A549 (cell line): ENCODE measurements at regions not wholly inside any gene's neighbourhood (a gene's known extent, or its start where the extent isn't known, plus 50 kb on each side); places are given as distances from the start of the nearest gene placed in this dataset.

Experiments used
- ATAC-seq, 2 experiments: fragments of 200-7000 bp in 1 of 2; fragments of >200 bp in 1 of 2; cut with Nextera tagmentation in 1 of 2; cut with Tn5 transposase in 1 of 2; 3 replicates each; pipeline versions ENCODE4 v1.8.0 to v1.9.1; 2018 to 2020; ENCODE audit warnings: mild to moderate bottlenecking in 1 of 2, moderate library complexity in 1 of 2
- CTCF ChIA-PET: fragments of 300-600 bp; sonication (Branson Sonifier 250); formaldehyde crosslinking; extraction: SDS; loops from one replicate; lab custom pipeline; 2021; ENCODE audit warnings: antibody characterized with exemption, inconsistent platforms; lab: Yijun Ruan, JAX
- POLR2A ChIA-PET: fragments of 350-600 bp; formaldehyde crosslinking; extraction: SDS; loops from one replicate; lab custom pipeline; 2021; ENCODE audit warnings: antibody characterized with exemption, inconsistent platforms; lab: Yijun Ruan, JAX
- DNase-seq, 2 experiments: peaks; one replicate each; pipeline versions ENCODE4 v3.0.0 to v3.0.0-alpha.2; 2011 to 2016; ENCODE audit warnings: low read depth in 1 of 2, low spot score in 1 of 2
- FAIRE-seq: peaks from 2 replicates; lab custom pipeline; 2011; peaks lifted over from hg19 to GRCh38; lab: Jason Lieb, UNC
- H3K27ac ChIP-seq, 2 experiments: fragments of >200 bp; sonication (Bioruptor Twin); formaldehyde crosslinking; 3 replicates each; pipeline ENCODE4 v1.5.1; 2016 to 2017
- H3K4me1 ChIP-seq: fragments of >200 bp; sonication (Bioruptor Twin); formaldehyde crosslinking; 3 replicates; pipeline ENCODE4 v1.6.1; 2016
- H3K4me2 ChIP-seq: fragments of >200 bp; sonication (Bioruptor Twin); formaldehyde crosslinking; 3 replicates; pipeline ENCODE4 v1.6.1; 2016
- H3K4me3 ChIP-seq: fragments of >200 bp; sonication (Bioruptor Twin); formaldehyde crosslinking; 3 replicates; pipeline ENCODE4 v1.5.1; 2016
- H3K9me3 ChIP-seq: fragments of >200 bp; sonication (Bioruptor Twin); formaldehyde crosslinking; 3 replicates; pipeline ENCODE4 v1.6.1; 2016
- BCL3 ChIP-seq: fragments of >200 bp; sonication (Bioruptor Twin); formaldehyde crosslinking; IDR thresholded peaks from 3 replicates; pipeline ENCODE4 v1.6.1; 2016
- BHLHE40 ChIP-seq: IDR thresholded peaks from 2 replicates; pipeline ENCODE4 v1.6.1; 2012; ENCODE audit warnings: low read depth, low read length, inconsistent platforms
- CBX2 ChIP-seq: fragments of 200-600 bp; sonication (generic); IDR thresholded peaks from 2 replicates; pipeline ENCODE4 v1.6.1; 2016; ENCODE audit warnings: low read depth, mild to moderate bottlenecking, borderline replicate concordance
- CBX8 ChIP-seq: fragments of 200-600 bp; sonication (generic); IDR thresholded peaks from 2 replicates; pipeline ENCODE4 v1.6.1; 2016
- CHD4 ChIP-seq: fragments of 200-600 bp; sonication (generic); IDR thresholded peaks from 2 replicates; pipeline ENCODE4 v1.6.1; 2016; ENCODE audit warnings: antibody characterized with exemption, mild to moderate bottlenecking, borderline replicate concordance
- CTCF ChIP-seq: fragments of >200 bp; sonication (Bioruptor Twin); formaldehyde crosslinking; IDR thresholded peaks from 3 replicates; pipeline ENCODE4 v1.5.1; 2016
- EHF ChIP-seq: fragments of 250-450 bp; sonication (Bioruptor Pico); IDR thresholded peaks from 2 replicates; pipeline ENCODE4 v1.5.0; 2020; ENCODE audit warnings: mild to moderate bottlenecking
- EHMT2 ChIP-seq: fragments of 200-600 bp; sonication (generic); IDR thresholded peaks from 2 replicates; pipeline ENCODE4 v1.6.1; 2016; ENCODE audit warnings: antibody characterized with exemption, low read depth, mild to moderate bottlenecking, moderate library complexity
- ELK1 ChIP-seq: fragments of 150-350 bp; IDR thresholded peaks from 2 replicates; pipeline ENCODE4 v1.6.1; 2014; ENCODE audit warnings: low read depth, mild to moderate bottlenecking, low read length
- ESRRA ChIP-seq: fragments of 150-350 bp; IDR thresholded peaks from 2 replicates; pipeline ENCODE4 v1.6.1; 2014; ENCODE audit warnings: mild to moderate bottlenecking, low read length, borderline replicate concordance
- FOSB ChIP-seq: fragments of 250-450 bp; sonication (Bioruptor Pico); IDR thresholded peaks from 2 replicates; pipeline ENCODE4 v1.5.0; 2020; ENCODE audit warnings: mild to moderate bottlenecking, moderate library complexity
- HDAC2 ChIP-seq: fragments of 200-600 bp; sonication (generic); IDR thresholded peaks from 2 replicates; pipeline ENCODE4 v1.6.1; 2016
- HES2 ChIP-seq: fragments of >200 bp; sonication (Bioruptor Twin); formaldehyde crosslinking; IDR thresholded peaks from 2 replicates; pipeline ENCODE4 v1.6.1; 2016
- HMGXB4 ChIP-seq: fragments of 250-450 bp; sonication (Bioruptor Pico); IDR thresholded peaks from 2 replicates; pipeline ENCODE4 v1.5.0; 2021; ENCODE audit warnings: mild to moderate bottlenecking, moderate library complexity, borderline replicate concordance
- KDM5A ChIP-seq: fragments of 200-600 bp; sonication (generic); IDR thresholded peaks from 2 replicates; pipeline ENCODE4 v1.6.1; 2016; ENCODE audit warnings: antibody characterized with exemption, mild to moderate bottlenecking
- NPAS2 ChIP-seq: fragments of 250-450 bp; sonication (Bioruptor Pico); IDR thresholded peaks from 2 replicates; pipeline ENCODE4 v1.8.0; 2022; ENCODE audit warnings: mild to moderate bottlenecking, moderate library complexity, borderline replicate concordance
- PBX3 ChIP-seq: IDR thresholded peaks from 2 replicates; pipeline ENCODE4 v1.6.1; 2012
- PHF8 ChIP-seq: fragments of 200-600 bp; sonication (generic); IDR thresholded peaks from 2 replicates; pipeline ENCODE4 v1.6.1; 2016; ENCODE audit warnings: low read depth, mild to moderate bottlenecking, antibody characterized with exemption, moderate library complexity, borderline replicate concordance
- RCOR1 ChIP-seq: fragments of 150-350 bp; IDR thresholded peaks from 2 replicates; pipeline ENCODE4 v1.6.1; 2014; ENCODE audit warnings: antibody characterized with exemption, low read length, low read depth
- REST ChIP-seq: fragments of 200-600 bp; sonication (generic); IDR thresholded peaks from 2 replicates; pipeline ENCODE4 v1.6.1; 2016; ENCODE audit warnings: antibody characterized with exemption, mild to moderate bottlenecking, moderate library complexity
- RFX5 ChIP-seq: fragments of 450-650 bp; IDR thresholded peaks from 2 replicates; pipeline ENCODE4 v1.7.1; 2014; ENCODE audit warnings: antibody characterized with exemption, mild to moderate bottlenecking, moderate library complexity
- RNF2 ChIP-seq: fragments of 200-600 bp; sonication (generic); IDR thresholded peaks from 2 replicates; pipeline ENCODE4 v1.6.1; 2016; ENCODE audit warnings: low read depth, mild to moderate bottlenecking, antibody characterized with exemption, moderate library complexity, borderline replicate concordance
- TP53 ChIP-seq: fragments of 250-450 bp; sonication (Bioruptor Pico); IDR thresholded peaks from 2 replicates; pipeline ENCODE4 v1.5.0; 2021; ENCODE audit warnings: mild to moderate bottlenecking, moderate library complexity
- USF2 ChIP-seq: fragments of 450-650 bp; IDR thresholded peaks from 2 replicates; pipeline ENCODE4 v1.6.1; 2014; ENCODE audit warnings: antibody characterized with exemption
- ZFP36 ChIP-seq: fragments of 450-650 bp; IDR thresholded peaks from 2 replicates; pipeline ENCODE4 v1.6.1; 2014; ENCODE audit warnings: borderline replicate concordance; ENCODE audit not compliant: partially characterized antibody
- ZNF302 ChIP-seq: fragments of 250-450 bp; sonication (Bioruptor Pico); IDR thresholded peaks from 2 replicates; pipeline ENCODE4 v1.9.0; 2021; ENCODE audit warnings: inconsistent platforms, mild to moderate bottlenecking, moderate library complexity
- ZSCAN20 ChIP-seq: fragments of 250-450 bp; sonication (Bioruptor Pico); IDR thresholded peaks from 2 replicates; pipeline ENCODE4 v1.8.0; 2022; ENCODE audit warnings: mild to moderate bottlenecking, moderate library complexity
- WGBS: methylation state at CpG from one replicate; pipeline ENCODE4 v1.1.6; 2017; ENCODE audit errors: missing lambda C conversion rate; 5-methylcytosine and 5-hydroxymethylcytosine counted together

- Histone ChIP-seq H3K4me2 (no peak overlapping the region), H3K27ac (no peak overlapping the region)
- no peak for DNase-seq
- 67% methylated on average over 1 of the region's 1 CpG for WGBS
- ATAC-seq: no peak
- no peak for TF ChIP-seq NPAS2
- no peak for TF ChIP-seq BCL3
- TF ChIP-seq USF2: no peak
- TF ChIP-seq RNF2: no peak
- no peak for TF ChIP-seq EHMT2
- TF ChIP-seq EHF (CRISPR knock-in tag): no peak
- TF ChIP-seq RFX5: no peak
- no peak for TF ChIP-seq BHLHE40
- no peak for TF ChIP-seq HDAC2
- no peak for TF ChIP-seq CBX2
- TF ChIP-seq CHD4: no peak
- TF ChIP-seq CBX8: no peak
- TF ChIP-seq ESRRA: no peak
- TF ChIP-seq CTCF: no peak
- no peak for TF ChIP-seq HES2
- no peak for TF ChIP-seq PHF8
- TF ChIP-seq PBX3: no peak
- TF ChIP-seq, all 56 proteins: peak for 0
- ChIA-PET CTCF (interaction anchor here (1.0 kb wide), 1 partner anchor 10 kb away, joined by 3 read pairs; no protein-coding TSS in a partner anchor), POLR2A (no interaction called here)
- Histone ChIP-seq H3K4me3 (no peak overlapping the region), H3K4me1 (no peaks in the 10 kb centered on the region), H3K9me3 (no peaks in the 10 kb centered on the region)
- no peak for FAIRE-seq
Measured at GRCh38 chr7:83837683-83838082, 188.7 kb upstream of the SEMA3E start.

GRCh38 chr7:83836028-83836427 lies 187.1 kb upstream of the SEMA3E start:
- Histone ChIP-seq H3K4me2 (no peak overlapping the region), H3K9me3 (no peaks in the 10 kb centered on the region), H3K4me1 (no peaks in the 10 kb centered on the region), H3K27ac (no peak overlapping the region), H3K4me3 (no peak overlapping the region)
- no peak for FAIRE-seq
- ChIA-PET CTCF (no interaction called here), POLR2A (no interaction called here)
- DNase-seq: no peak
- no peak for ATAC-seq
- 4% methylated on average over 1 of the region's 1 CpG for WGBS
- TF ChIP-seq REST (no peak), KDM5A (no peak), FOSB (CRISPR knock-in tag) (no peak), RFX5 (no peak), RCOR1 (no peak), ZNF302 (CRISPR knock-in tag) (no peak), HMGXB4 (CRISPR knock-in tag) (no peak), ZFP36 (no peak), ELK1 (no peak), ZSCAN20 (CRISPR knock-in tag) (no peak), TP53 (CRISPR knock-in tag) (no peak), PHF8 (no peak)
